IMR-90 (cell line): ENCODE measurements at regions not wholly inside any gene's neighbourhood (a gene's known extent, or its start where the extent isn't known, plus 50 kb on each side); places are given as distances from the start of the nearest gene placed in this dataset.

ENCODE experiments used
- ATAC-seq: fragments of 200-7000 bp; cut with Tn5 transposase; 2 replicates; pipeline ENCODE4 v1.9.1; 2020; ENCODE audit warnings: low read depth, mild to moderate bottlenecking, moderate library complexity
- BruUV-seq: library from RNA; stranded (reverse); fragments of 400-500 nt; replicated peaks from 2 replicates; lab custom pipeline; 2021; lab: Mats Ljungman, UMichigan
- CTCF ChIA-PET: fragments of 300-600 bp; formaldehyde crosslinking; extraction: SDS; loops from one replicate; lab custom pipeline; 2021; ENCODE audit warnings: antibody characterized with exemption; lab: Yijun Ruan, JAX
- POLR2A ChIA-PET: fragments of 300-600 bp; sonication (Branson Sonifier 250); formaldehyde crosslinking; loops from one replicate; lab custom pipeline; 2022; ENCODE audit warnings: antibody characterized with exemption; ENCODE audit not compliant: unreplicated experiment; lab: Charles Lee
- DNase-seq: peaks from one replicate; pipeline ENCODE4 v3.0.0; 2013
- H2AFZ ChIP-seq: replicated peaks from 2 replicates; pipeline ENCODE3; 2013; ENCODE audit warnings: low read length, mild to moderate bottlenecking; ENCODE audit not compliant: poor library complexity
- H2AK5ac ChIP-seq: 2 replicates; pipeline ENCODE4 v1.6.1; 2013; ENCODE audit warnings: low read depth, low read length, inconsistent platforms
- H2AK9ac ChIP-seq: replicated peaks from 2 replicates; pipeline ENCODE3; 2013; ENCODE audit warnings: mild to moderate bottlenecking, low read depth, low read length, moderate library complexity; ENCODE audit not compliant: poor library complexity
- H2BK120ac ChIP-seq: 2 replicates; pipeline ENCODE4 v1.6.1; 2013; ENCODE audit warnings: low read depth, low read length, inconsistent platforms
- H2BK15ac ChIP-seq: 3 replicates; pipeline ENCODE4 v1.6.1; 2013; ENCODE audit warnings: low read depth, low read length, inconsistent platforms
- H2BK20ac ChIP-seq: 2 replicates; pipeline ENCODE4 v1.6.1; 2013; ENCODE audit warnings: low read depth, mild to moderate bottlenecking, inconsistent platforms, low read length, moderate library complexity
- H2BK5ac ChIP-seq: 2 replicates; pipeline ENCODE4 v1.6.1; 2013; ENCODE audit warnings: mild to moderate bottlenecking, low read depth, low read length, inconsistent platforms; ENCODE audit not compliant: poor library complexity, severe bottlenecking
- H3K14ac ChIP-seq: replicated peaks from 2 replicates; pipeline ENCODE4 v1.6.1; 2013; ENCODE audit warnings: low read depth, low read length, inconsistent platforms
- H3K18ac ChIP-seq: 2 replicates; pipeline ENCODE4 v1.6.1; 2013; ENCODE audit warnings: low read depth, low read length, control low read depth
- H3K23ac ChIP-seq: 2 replicates; pipeline ENCODE4 v1.6.1; 2013; ENCODE audit warnings: low read depth, low read length, inconsistent platforms
- H3K27ac ChIP-seq: 2 replicates; pipeline ENCODE4 v1.5.1; 2013; ENCODE audit warnings: mild to moderate bottlenecking, control low read depth, low read length; ENCODE audit not compliant: insufficient read depth
- H3K27me3 ChIP-seq: 2 replicates; pipeline ENCODE4 v1.6.1; 2013; ENCODE audit warnings: low read length; ENCODE audit not compliant: control insufficient read depth, insufficient read depth
- H3K36me3 ChIP-seq: 2 replicates; pipeline ENCODE4 v1.6.1; 2013; ENCODE audit warnings: low read length, mixed read lengths; ENCODE audit not compliant: control insufficient read depth, insufficient read depth
- H3K4ac ChIP-seq: 2 replicates; pipeline ENCODE4 v1.6.1; 2013; ENCODE audit warnings: low read depth, low read length, inconsistent platforms
- H3K4me1 ChIP-seq: 2 replicates; pipeline ENCODE4 v1.6.1; 2013; ENCODE audit warnings: low read length, mixed read lengths; ENCODE audit not compliant: control insufficient read depth, insufficient read depth
- H3K4me2 ChIP-seq: 2 replicates; pipeline ENCODE4 v1.6.1; 2013; ENCODE audit warnings: low read depth, mild to moderate bottlenecking, control low read depth, low read length, moderate library complexity
- H3K4me3 ChIP-seq: 2 replicates; pipeline ENCODE4 v1.5.1; 2013; ENCODE audit warnings: low read depth, mild to moderate bottlenecking, control low read depth, low read length, moderate library complexity; ENCODE audit not compliant: insufficient read depth
- H3K56ac ChIP-seq: 2 replicates; pipeline ENCODE4 v1.6.1; 2013; ENCODE audit warnings: low read length, inconsistent platforms; ENCODE audit not compliant: insufficient read depth; ENCODE audit errors: extremely low read depth
- H3K79me1 ChIP-seq, 2 experiments: 2 replicates each; pipeline ENCODE4 v1.6.1; 2013; ENCODE audit warnings: low read length in 2 of 2, inconsistent platforms in 1 of 2, low read depth in 1 of 2
- H3K9ac ChIP-seq: 2 replicates; pipeline ENCODE4 v1.6.1; 2013; ENCODE audit warnings: low read depth, low read length, control low read depth
- H3K9me1 ChIP-seq: 2 replicates; pipeline ENCODE4 v1.6.1; 2013; ENCODE audit warnings: low read length, inconsistent platforms; ENCODE audit not compliant: insufficient read depth
- H3K9me3 ChIP-seq: 2 replicates; pipeline ENCODE4 v1.6.1; 2013; ENCODE audit warnings: low read length; ENCODE audit not compliant: control insufficient read depth, insufficient read depth
- H4K20me1 ChIP-seq: 2 replicates; pipeline ENCODE4 v1.6.1; 2013; ENCODE audit warnings: low read length, inconsistent platforms; ENCODE audit not compliant: insufficient read depth
- H4K5ac ChIP-seq: 2 replicates; pipeline ENCODE4 v1.6.1; 2013; ENCODE audit warnings: mild to moderate bottlenecking, low read depth, low read length, control low read depth
- H4K8ac ChIP-seq, 2 experiments: 2 replicates each; pipeline ENCODE4 v1.6.1; 2013; ENCODE audit warnings: low read depth in 2 of 2, low read length in 2 of 2, control low read depth in 1 of 2, inconsistent platforms in 1 of 2
- H4K91ac ChIP-seq: 2 replicates; pipeline ENCODE4 v1.6.1; 2013; ENCODE audit warnings: low read depth, low read length, inconsistent platforms; ENCODE audit not compliant: insufficient read depth
- MXI1 ChIP-seq: IDR thresholded peaks from 2 replicates; pipeline ENCODE4 v1.6.1; 2012; ENCODE audit warnings: low read depth, mild to moderate bottlenecking, low read length, moderate library complexity, borderline replicate concordance
- WGBS, 2 experiments: methylation state at CpG; one replicate each; pipeline versions ENCODE4 v1.1.5 to v1.1.7; 2013; ENCODE audit warnings: missing lambda C conversion rate in 2 of 2; ENCODE audit not compliant: insufficient read length in 1 of 2; ENCODE audit errors: extremely low coverage in 2 of 2; 5-methylcytosine and 5-hydroxymethylcytosine counted together
- dilution Hi-C: fragments of 300-500 bp; cut with HindIII; formaldehyde crosslinking; loops from one replicate; pipeline ENCODE4 v1.14.3; 2018; ENCODE audit warnings: low sequenced_read_pairs; ENCODE audit not compliant: unreplicated experiment
- in situ Hi-C: fragments of 300-500 bp; cut with MboI; formaldehyde crosslinking; loops from 3 replicates; pipeline ENCODE4 v1.14.3; 2019; ENCODE audit warnings: low sequenced_read_pairs, inconsistent platforms, mixed read lengths
- intact Hi-C: fragments of 100-400 bp; cut with micrococcal nuclease; formaldehyde crosslinking; loops from 2 replicates; pipeline ENCODE4 v1.10.0; 2022

DNA sequence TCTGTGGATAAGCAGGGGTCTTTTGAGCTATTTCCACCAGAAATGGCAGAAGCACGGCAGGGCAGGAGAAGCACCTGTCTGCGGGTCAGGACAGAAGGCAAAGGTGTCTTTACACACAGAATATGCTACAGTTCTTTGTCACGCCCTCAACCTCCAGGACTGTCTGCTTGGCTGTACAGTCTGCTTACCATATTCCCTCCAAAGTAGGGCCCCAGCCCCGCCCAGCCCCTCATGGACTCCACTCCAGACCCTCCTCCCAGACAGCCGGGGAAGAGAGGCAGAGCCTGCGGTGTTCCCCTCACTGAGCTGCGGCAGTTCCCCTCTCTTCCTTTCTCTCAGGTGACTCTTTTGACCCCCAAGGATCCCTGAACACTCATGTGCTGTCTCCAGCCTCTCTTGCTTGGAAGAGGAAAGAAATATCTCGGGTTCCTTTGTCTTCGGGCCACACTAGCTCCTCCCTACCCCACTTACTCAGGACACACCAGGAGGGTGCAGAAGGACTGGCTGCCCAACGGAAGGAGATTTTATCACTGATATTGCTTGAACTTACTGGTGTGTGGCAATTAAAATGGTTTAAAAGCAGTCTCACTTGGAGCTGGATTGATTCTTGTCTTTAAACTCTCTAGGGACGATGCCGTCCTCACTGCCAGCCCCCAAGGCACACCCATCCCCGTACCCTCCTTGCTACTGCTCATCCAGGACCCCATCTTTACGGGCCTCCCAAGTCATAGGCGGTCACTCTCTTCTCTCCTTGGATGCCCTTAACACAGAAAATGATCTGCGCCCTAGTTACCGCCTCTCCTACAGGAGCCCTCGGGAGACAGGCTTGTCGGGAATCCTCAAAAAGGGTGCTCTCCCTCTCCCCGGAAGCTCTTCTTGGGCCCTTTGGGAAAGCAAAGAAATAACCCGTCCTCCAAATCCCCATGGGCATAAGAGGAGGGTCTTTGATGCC, 169.7 kb downstream of the TOMM20 start:
- Histone ChIP-seq H2AK5ac (peak overlapping the region; percentile 46), H3K56ac (no peak overlapping the region), H2BK5ac (no peak overlapping the region), H3K9me3 (no peaks in the 10 kb centered on the region), H3K27me3 (no peaks in the 10 kb centered on the region), H3K18ac (no peak overlapping the region; the same call in 1 of the 2 replicates), H3K36me3 (no peaks in the 10 kb centered on the region), H3K14ac (no peak overlapping the region), H4K91ac (peak overlapping the region; percentile 66), H3K27ac (0 out of 2 replicates have a peak overlapping the region, but pooled peaks have one; percentile 10), H2BK15ac (peak overlapping the region; percentile 74; the same call in 1 of the 3 replicates), H3K9me1 (peaks cover 24% of the 10 kb centered on the region), H2BK120ac (peak overlapping the region; percentile 75), H2AK9ac (peak overlapping the region; percentile 42), H4K20me1 (peaks cover 4% of the 10 kb centered on the region; the same call in 1 of the 2 replicates), H3K4me3 (no peak overlapping the region), H3K4ac (peak overlapping the region; percentile 93), H3K9ac (no peak overlapping the region), H2AFZ (no peak overlapping the region), H3K4me2 (no peak overlapping the region), H3K4me1 (peaks cover 34% of the 10 kb centered on the region), H3K79me1 (0 out of 4 replicates have a peak, but pooled peaks cover 0 to 6% of the 10 kb centered on the region in 2 experiments), H2BK20ac (peak overlapping the region; percentile 76), H4K5ac (no peak overlapping the region), H4K8ac (no peak overlapping the region), H3K23ac (no peak overlapping the region)
- WGBS, 2 experiments: 97% methylated on average over 4 of the region's 21 CpGs; no CpG with 5 or more reads in 1 of the 2 experiments
- ATAC-seq (no peak), DNase-seq (no peak)
- ChIA-PET CTCF (no interaction called here), POLR2A (no interaction called here)
- BruUV-seq: no TSS peak
- intact Hi-C loops: no loop called here
- TF ChIP-seq MXI1: no peak
- in situ Hi-C loops: no loop called here
- dilution Hi-C loops: no loop called here
